Dedifferentiated amniotic fluid mesenchymal stem cell (primary cell): ENCODE measurements at regions not wholly inside any gene's neighbourhood (a gene's known extent, or its start where the extent isn't known, plus 50 kb on each side); places are given as distances from the start of the nearest gene placed in this dataset.

Experiments used
- DNase-seq: peaks from one replicate; pipeline ENCODE4 v3.0.0-alpha.2; 2016; ENCODE audit errors: extremely low spot score

GRCh38 chr2:207289295-207290018, 123.7 kb upstream of the KLF7 start:
- no peak for DNase-seq

GRCh38 chr2:207290833-207291624, 125.3 kb upstream of the KLF7 start:
- no peak for DNase-seq

GRCh38 chr2:207291625-207292252, 126.0 kb upstream of the KLF7 start:
- DNase-seq = no peak

- DNase-seq = no peak
These were observed 130.7 kb upstream of the KLF7 start for GRCh38 chr2:207296265-207296948.

- DNase-seq = no peak
These were observed 135.1 kb upstream of the KLF7 start for GRCh38 chr2:207300817-207301216.

- DNase-seq = no peak
These were observed 139.0 kb upstream of the KLF7 start for GRCh38 chr2:207304761-207305160.

GRCh38 chr2:207308519-207309224, 142.9 kb upstream of the KLF7 start:
- DNase-seq = no peak

- peak; percentile 35 for DNase-seq
These were observed 145.7 kb upstream of the KLF7 start for GRCh38 chr2:207311316-207312005.

- no peak for DNase-seq
These were observed 146.2 kb upstream of the KLF7 start for GRCh38 chr2:207312006-207312356.

GRCh38 chr2:207313947-207314346, 148.2 kb upstream of the KLF7 start:
- DNase-seq = no peak

- no peak for DNase-seq
These were observed 149.4 kb upstream of the KLF7 start for GRCh38 chr2:207315131-207315530.

GRCh38 chr2:207316484-207316883, 150.7 kb upstream of the KLF7 start:
- DNase-seq = no peak

- DNase-seq = no peak
These were observed 151.2 kb upstream of the KLF7 start for GRCh38 chr2:207316906-207317305.

- DNase-seq = no peak
These were observed 151.7 kb upstream of the KLF7 start for GRCh38 chr2:207317378-207317984.

GRCh38 chr2:207318181-207318628, 152.5 kb upstream of the KLF7 start:
- no peak for DNase-seq

- no peak for DNase-seq
These were observed 153.6 kb upstream of the KLF7 start for GRCh38 chr2:207319316-207319715.

GRCh38 chr2:207320381-207321159, 154.8 kb upstream of the KLF7 start:
- no peak for DNase-seq

- DNase-seq = no peak
These were observed 155.8 kb upstream of the KLF7 start for GRCh38 chr2:207321514-207321913.

- no peak for DNase-seq
These were observed 158.3 kb upstream of the KLF7 start for GRCh38 chr2:207324001-207324400.

GRCh38 chr2:207327513-207327912, 161.8 kb upstream of the KLF7 start:
- no peak for DNase-seq
